Aorta (tissue), 5 donors: ENCODE measurements at regions not wholly inside any gene's neighbourhood (a gene's known extent, or its start where the extent isn't known, plus 50 kb on each side); places are given as distances from the start of the nearest gene placed in this dataset.

Experiments
- ATAC-seq: fragments of 200-7000 bp; cut with Tn5 transposase; one replicate; pipeline ENCODE4 v1.9.1; 2022; ENCODE audit warnings: moderate library complexity; ENCODE audit not compliant: low FRiP score
- DNase-seq, 2 donors: peaks; one replicate each; pipeline ENCODE4 v3.0.0-alpha.2; 2020
- H3K27ac ChIP-seq, 2 donors: one replicate each; pipeline ENCODE4 v1.5.1; 2013; ENCODE audit warnings: low read length in 2 of 2, mild to moderate bottlenecking in 2 of 2, moderate library complexity in 2 of 2, control low read depth in 1 of 2, inconsistent platforms in 1 of 2, low read depth in 1 of 2
- H3K27me3 ChIP-seq, 2 donors: one replicate each; pipeline ENCODE4 v1.6.1; 2013; ENCODE audit warnings: control low read depth in 1 of 2, low read length in 1 of 2, mild to moderate bottlenecking in 1 of 2, moderate library complexity in 1 of 2; ENCODE audit not compliant: insufficient read depth in 2 of 2, control insufficient read depth in 1 of 2
- H3K36me3 ChIP-seq, 2 donors: one replicate each; pipeline ENCODE4 v1.6.1; 2013; ENCODE audit warnings: control low read depth in 1 of 2, low read length in 1 of 2, mild to moderate bottlenecking in 1 of 2; ENCODE audit not compliant: insufficient read depth in 2 of 2, control insufficient read depth in 1 of 2
- H3K4me1 ChIP-seq, 2 donors: one replicate each; pipeline ENCODE4 v1.6.1; 2013; ENCODE audit warnings: low read length in 2 of 2, control low read depth in 1 of 2, mild to moderate bottlenecking in 1 of 2, moderate library complexity in 1 of 2; ENCODE audit not compliant: insufficient read depth in 2 of 2, control insufficient read depth in 1 of 2
- H3K4me3 ChIP-seq, 2 donors: one replicate each; pipeline ENCODE4 v1.5.1; 2013; ENCODE audit warnings: low read length in 2 of 2, control low read depth in 1 of 2, mild to moderate bottlenecking in 1 of 2
- H3K9me3 ChIP-seq: one replicate; pipeline ENCODE4 v1.6.1; 2013; ENCODE audit warnings: mild to moderate bottlenecking, low read length; ENCODE audit not compliant: control insufficient read depth
- WGBS, 2 donors: extraction: QIAGEN DNeasy Blood & Tissue Kit; methylation state at CpG; one replicate each; pipeline ENCODE4 v1.1.7; 2013; 5-methylcytosine and 5-hydroxymethylcytosine counted together
- intact Hi-C, 2 donors: fragments of 100-400 bp; cut with DNase I; formaldehyde crosslinking; loops; one replicate each; pipeline versions ENCODE4 v1.14.2 to v1.15.0; 2022
- donor health status: healthy with polysubstance abuse.
- donor health status: Bipolar disorder and iron deficiency.
- donor health status: DM: no; HTN: no; CAD: no.
- donor health status: DM: no; HTN: no; CAD: no.
- donor health status: DM: yes; HTN: yes; CAD: no.

DNA sequence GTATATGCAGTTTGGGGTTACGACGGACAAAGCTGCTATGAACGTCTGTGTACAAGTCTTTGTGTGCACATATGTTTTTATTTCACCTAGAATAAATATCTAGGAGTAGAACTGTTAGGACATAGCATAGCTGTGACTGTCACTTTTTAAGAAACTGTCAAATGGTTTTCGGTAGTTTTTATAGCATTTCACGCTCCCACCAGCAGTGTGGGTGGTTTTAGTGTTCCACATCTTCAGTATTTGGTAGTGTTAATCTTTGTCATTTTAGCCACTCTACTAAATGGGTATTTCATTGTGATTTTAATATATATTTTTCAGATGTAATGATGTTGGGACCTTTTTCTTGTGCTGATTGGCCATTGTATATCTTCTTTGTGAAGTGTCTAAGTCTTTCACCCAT is 109.1 kb upstream of the BCAT1 start:
- no peak overlapping the region for H3K27ac ChIP-seq
- ATAC-seq (no peak), DNase-seq (no peak)
- H3K4me3 ChIP-seq = no peak overlapping the region
- 86 to 89% methylated on average over 5 of the region's 5 CpGs for WGBS, 2 donors
- no peaks in the 10 kb centered on the region for H3K27me3 ChIP-seq
- no peaks in the 10 kb centered on the region for H3K9me3 ChIP-seq
- no peaks in the 10 kb centered on the region for H3K36me3 ChIP-seq
- intact Hi-C loops = no loop called here
- no peaks in the 10 kb centered on the region for H3K4me1 ChIP-seq

DNA sequence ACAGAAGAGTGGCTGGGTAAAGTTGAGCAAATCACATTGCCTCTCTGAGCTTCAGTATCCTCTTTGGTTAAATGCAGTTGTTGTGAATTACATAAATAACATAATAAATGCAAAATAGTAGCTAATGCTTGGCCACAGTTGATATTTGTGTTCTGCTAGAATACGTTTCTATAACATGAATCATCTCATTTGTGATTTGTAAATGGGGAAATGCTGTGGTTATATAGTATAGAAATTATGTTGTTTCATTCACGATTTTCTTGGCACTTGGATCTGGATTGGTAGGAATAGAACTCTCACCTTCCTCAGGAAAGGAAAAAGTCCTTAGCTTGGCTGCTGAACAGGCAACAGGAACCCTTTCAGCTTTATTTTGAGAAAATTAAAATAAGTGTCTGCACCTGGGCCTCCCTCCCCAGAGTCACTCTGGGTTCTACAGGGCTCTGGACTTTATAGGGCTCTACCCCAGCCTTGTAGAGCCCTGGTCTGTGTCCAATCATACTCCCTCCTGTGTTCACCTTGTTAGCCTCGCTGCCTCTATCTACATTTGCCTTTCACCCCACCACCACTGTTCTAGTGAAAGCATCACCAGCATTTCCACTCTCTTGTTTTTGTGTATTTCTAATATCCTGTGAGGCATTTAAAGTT is 107.7 kb upstream of the BCAT1 start:
- intact Hi-C loops = no loop called here
- H3K4me3 ChIP-seq = no peak overlapping the region
- ATAC-seq (no peak), DNase-seq (no peak)
- 81 to 82% methylated on average over 3 of the region's 3 CpGs for WGBS, 2 donors
- no peaks in the 10 kb centered on the region for H3K4me1 ChIP-seq
- H3K27me3 ChIP-seq = no peaks in the 10 kb centered on the region
- H3K27ac ChIP-seq = no peak overlapping the region
- no peaks in the 10 kb centered on the region for H3K9me3 ChIP-seq
- H3K36me3 ChIP-seq = no peaks in the 10 kb centered on the region

DNA sequence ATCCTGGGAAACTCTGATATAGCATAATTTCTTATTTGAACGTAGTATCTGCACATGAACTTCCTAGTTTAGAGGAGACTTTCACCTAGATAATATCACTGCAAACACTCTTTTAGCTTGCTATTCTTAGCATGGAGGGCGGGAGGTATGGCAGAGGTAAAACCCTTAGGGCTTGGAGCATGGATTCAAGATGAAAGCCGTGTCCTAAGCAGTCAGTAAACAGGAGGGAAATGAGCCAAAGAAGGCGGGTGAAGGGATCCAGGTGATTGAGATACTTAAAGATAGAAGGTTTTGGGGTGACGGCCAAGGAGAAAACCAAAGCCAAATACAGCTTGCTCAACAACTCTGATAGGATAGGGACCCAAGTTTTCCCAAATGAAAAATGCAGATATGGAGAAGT is 107.1 kb upstream of the BCAT1 start:
- ATAC-seq (no peak), DNase-seq (no peak)
- no peaks in the 10 kb centered on the region for H3K27me3 ChIP-seq
- no peak overlapping the region for H3K4me3 ChIP-seq
- H3K4me1 ChIP-seq = no peaks in the 10 kb centered on the region
- no peaks in the 10 kb centered on the region for H3K36me3 ChIP-seq
- WGBS, 2 donors = 86 to 87% methylated on average over 5 of the region's 5 CpGs
- H3K27ac ChIP-seq = no peak overlapping the region
- H3K9me3 ChIP-seq = no peaks in the 10 kb centered on the region
- intact Hi-C loops = no loop called here

DNA sequence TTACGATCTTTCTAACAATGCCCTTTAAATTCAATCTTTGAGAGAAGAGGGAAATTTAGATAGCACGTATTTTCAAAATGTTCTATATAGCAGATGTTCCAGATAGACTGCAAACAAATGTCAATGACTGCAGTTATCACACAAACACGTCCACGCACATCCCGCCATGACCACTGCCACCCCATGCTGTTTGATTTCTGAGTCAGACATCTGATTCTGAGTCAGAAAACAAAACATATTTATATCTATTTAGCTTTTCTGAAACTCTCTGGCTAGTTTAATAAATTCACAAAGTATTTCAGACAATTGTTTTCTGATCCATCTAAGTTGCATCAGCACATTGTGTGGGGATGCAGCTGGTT is 105.9 kb upstream of the BCAT1 start:
- Histone ChIP-seq H3K27me3 (no peaks in the 10 kb centered on the region), H3K4me1 (no peaks in the 10 kb centered on the region), H3K36me3 (no peaks in the 10 kb centered on the region), H3K4me3 (no peak overlapping the region), H3K9me3 (no peaks in the 10 kb centered on the region), H3K27ac (no peak overlapping the region)
- 90 to 92% methylated on average over 5 of the region's 5 CpGs for WGBS, 2 donors
- intact Hi-C loops = no loop called here
- ATAC-seq (no peak), DNase-seq (no peak)

DNA sequence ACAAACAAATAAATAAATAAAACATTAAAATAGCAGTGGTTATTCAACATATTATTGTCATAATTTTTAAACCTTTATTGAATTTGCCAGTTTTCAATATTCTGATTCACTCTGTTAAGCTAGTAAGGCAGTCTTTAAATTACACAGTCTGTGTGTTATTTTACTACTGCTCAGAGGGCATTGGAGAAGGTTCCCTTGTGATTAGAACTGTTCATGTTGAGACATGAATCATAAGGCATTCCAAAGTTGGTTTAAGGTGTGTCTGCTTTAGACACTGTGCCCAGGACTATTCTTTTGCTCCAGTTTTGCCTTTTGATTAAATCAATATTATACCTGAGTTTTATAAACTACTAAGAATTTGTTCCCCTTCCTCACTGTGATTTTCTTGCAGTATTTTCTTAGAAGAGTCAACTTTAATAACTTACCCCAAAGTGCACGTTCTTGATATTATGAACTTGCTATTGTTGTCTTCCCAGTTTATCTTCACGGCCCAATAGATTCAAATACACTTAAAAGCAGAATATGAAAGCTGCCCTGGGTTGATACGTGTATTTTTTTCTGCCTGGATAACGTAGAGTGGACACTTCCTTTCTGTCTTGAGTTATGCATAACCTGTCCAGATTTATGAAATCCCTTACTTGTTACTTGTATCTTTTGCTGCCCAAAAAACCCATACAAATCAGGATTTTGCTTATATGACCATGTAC is 105.3 kb upstream of the BCAT1 start:
- Histone ChIP-seq H3K36me3 (no peaks in the 10 kb centered on the region), H3K27ac (no peak overlapping the region), H3K9me3 (no peaks in the 10 kb centered on the region), H3K4me3 (no peak overlapping the region), H3K4me1 (no peaks in the 10 kb centered on the region), H3K27me3 (no peaks in the 10 kb centered on the region)
- intact Hi-C loops = no loop called here
- 80 to 84% methylated on average over 4 of the region's 4 CpGs for WGBS, 2 donors
- ATAC-seq (no peak), DNase-seq (no peak)

DNA sequence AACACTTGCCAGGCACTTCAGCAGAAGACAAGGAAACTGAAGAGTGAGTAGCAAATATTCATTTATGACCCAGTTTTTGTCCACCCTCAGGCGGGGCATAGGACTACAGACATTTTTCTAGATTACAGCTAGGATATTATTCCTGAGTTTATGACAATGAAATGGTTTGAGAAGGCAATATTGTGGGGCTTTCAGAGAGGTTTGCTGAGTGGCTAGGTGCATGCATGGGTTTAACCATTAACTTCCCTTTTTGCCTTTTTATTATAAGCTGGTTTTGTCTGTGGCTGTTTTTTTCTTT is 104.0 kb upstream of the BCAT1 start:
- H3K27ac ChIP-seq = no peak overlapping the region
- 23 to 28% methylated on average over 1 of the region's 1 CpG for WGBS, 2 donors

DNA sequence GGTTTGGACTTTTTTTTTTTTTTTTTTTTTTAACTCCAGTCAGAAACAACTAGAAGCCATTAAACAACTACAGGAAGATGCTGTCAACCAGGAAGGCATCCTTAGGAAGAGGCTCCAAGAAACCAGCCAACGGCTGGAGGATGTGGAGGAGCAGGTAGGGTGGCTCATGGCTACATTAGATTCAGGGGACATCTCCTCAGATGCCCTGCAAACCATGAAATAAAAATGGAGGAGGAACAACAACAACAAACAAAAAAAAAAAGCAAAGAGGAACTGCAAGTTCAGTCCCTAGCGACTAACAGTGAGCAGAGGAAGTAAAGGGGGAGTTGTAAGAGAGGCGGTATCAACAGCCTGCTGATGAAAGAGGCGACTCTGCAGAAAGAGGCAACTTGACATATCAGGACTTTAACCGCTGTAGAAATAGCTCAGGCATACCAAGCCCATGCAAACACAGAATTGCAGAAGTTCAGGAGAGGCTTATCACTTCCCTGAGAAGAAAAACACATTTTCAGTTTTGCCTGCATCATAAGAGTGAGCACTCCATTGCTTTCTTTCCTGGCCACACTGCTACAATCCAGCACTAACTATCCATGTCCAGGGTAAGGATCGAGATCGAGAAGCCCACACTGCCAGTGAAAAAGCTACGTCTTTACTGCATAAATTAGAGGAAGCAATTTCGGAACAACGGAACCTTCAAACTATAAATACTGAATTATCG is 103.5 kb upstream of the BCAT1 start:
- 9 to 11% methylated on average over 11 of the region's 11 CpGs for WGBS, 2 donors
- H3K27ac ChIP-seq = no peak overlapping the region
- H3K9me3 ChIP-seq = peaks cover 2% of the 10 kb centered on the region
- ATAC-seq (peak; percentile 80), DNase-seq (peak in 1 of 2 donors; percentile 51)
- H3K27me3 ChIP-seq = no peaks in the 10 kb centered on the region
- intact Hi-C loops = no loop called here
- H3K4me1 ChIP-seq = no peaks in the 10 kb centered on the region
- H3K4me3 ChIP-seq = peak overlapping the region; percentile 11 to 59
- H3K36me3 ChIP-seq = no peaks in the 10 kb centered on the region

More for the DNA sequence above, 104.0 kb upstream of the BCAT1 start:
- intact Hi-C loops = no loop called here
- Histone ChIP-seq H3K27me3 (no peaks in the 10 kb centered on the region), H3K4me1 (no peaks in the 10 kb centered on the region), H3K36me3 (no peaks in the 10 kb centered on the region), H3K4me3 (peak overlapping the region; percentile 11 to 59), H3K9me3 (no peaks in the 10 kb centered on the region)
- DNase-seq = no peak
- peak; percentile 39 for ATAC-seq

DNA sequence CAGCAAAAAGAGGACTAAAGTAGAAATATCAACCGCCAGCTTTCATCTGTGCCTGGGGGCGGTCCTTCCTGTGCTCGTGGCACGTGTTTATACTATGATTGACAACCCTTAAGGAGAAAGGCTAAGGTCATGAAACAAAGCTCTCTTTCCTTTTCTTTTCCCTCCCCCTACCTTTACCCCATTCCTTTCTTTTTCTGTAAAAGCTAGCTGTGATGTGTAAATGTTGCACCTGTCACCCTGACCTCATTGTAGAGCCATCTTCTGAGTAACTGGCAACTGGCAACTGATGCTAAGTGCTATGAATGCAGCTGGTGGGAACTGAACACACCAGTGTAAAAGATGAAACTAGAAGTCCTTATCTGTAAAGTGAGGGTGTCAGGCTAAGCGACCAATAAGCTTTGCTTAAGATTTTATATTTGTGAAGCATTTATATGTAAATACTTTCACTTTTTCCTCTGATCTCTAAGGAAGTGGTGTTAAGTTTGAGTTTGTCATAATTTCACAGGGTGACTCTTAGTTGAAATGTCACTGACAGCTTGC is 102.8 kb upstream of the BCAT1 start:
- DNase-seq (no peak), ATAC-seq (peak; percentile 42)
- 80 to 81% methylated on average over 5 of the region's 5 CpGs for WGBS, 2 donors
- Histone ChIP-seq H3K27me3 (no peaks in the 10 kb centered on the region), H3K9me3 (peaks cover 2% of the 10 kb centered on the region), H3K27ac (no peak overlapping the region), H3K4me1 (no peaks in the 10 kb centered on the region), H3K4me3 (no peak overlapping the region), H3K36me3 (no peaks in the 10 kb centered on the region)
- intact Hi-C loops = no loop called here

DNA sequence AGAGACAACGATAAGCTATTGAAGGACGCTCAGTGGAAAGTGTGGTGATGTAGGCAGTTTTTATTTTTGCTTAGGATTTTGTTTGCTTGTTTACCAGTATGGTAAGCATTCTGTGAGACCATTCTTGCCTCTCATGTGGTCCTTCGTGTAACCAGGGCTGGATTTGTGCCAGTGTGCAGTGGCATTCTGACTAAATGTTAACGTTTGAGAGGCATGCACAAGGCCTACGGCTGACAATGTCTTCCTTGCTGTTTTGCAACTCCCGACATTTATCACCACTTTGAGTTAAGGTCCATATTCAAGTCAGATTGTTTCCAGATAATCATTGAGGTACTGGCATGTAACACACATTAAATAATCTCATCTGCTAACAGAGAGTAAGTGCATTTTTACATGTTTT is 102.3 kb upstream of the BCAT1 start:
- Histone ChIP-seq H3K4me3 (no peak overlapping the region), H3K4me1 (no peaks in the 10 kb centered on the region), H3K27me3 (no peaks in the 10 kb centered on the region), H3K9me3 (peaks cover 2% of the 10 kb centered on the region), H3K27ac (no peak overlapping the region), H3K36me3 (no peaks in the 10 kb centered on the region)
- intact Hi-C loops = no loop called here
- DNase-seq (no peak), ATAC-seq (no peak)
- whole genome bisulfite sequencing, 2 donors = 71 to 78% methylated on average over 6 of the region's 6 CpGs
